ENCODE measurements at regions not wholly inside any gene's neighbourhood (a gene's known extent, or its start where the extent isn't known, plus 50 kb on each side); places are given as distances from the start of the nearest gene placed in this dataset.

GRCh38 chr10:78752708-78753107, 316.1 kb upstream of the ZMIZ1 start:
- Histone ChIP-seq H3K4me3 (ENCODE audit: low read depth in 1 of 3, low read length in 3 of 3) (no peak overlapping the region), H3K9me3 (ENCODE audit: control insufficient read depth in 2 of 2, insufficient read depth in 1 of 2, low read depth in 1 of 2, low read length in 1 of 2) (peaks cover 0 to 6% of the 10 kb centered on the region in 2 donors), H3K4me1 (ENCODE audit: control insufficient read depth in 3 of 3, insufficient read depth in 2 of 3, low read depth in 1 of 3, low read length in 2 of 3) (peaks cover 0 to 9% (median 0%) of the 10 kb centered on the region in 3 donors), H3K27ac (ENCODE audit: low read depth in 1 of 3, low read length in 2 of 3) (no peak overlapping the region), H3K36me3 (ENCODE audit: control insufficient read depth in 3 of 3, insufficient read depth in 2 of 3, low read depth in 1 of 3, low read length in 3 of 3) (no peaks in the 10 kb centered on the region), H3K27me3 (ENCODE audit: control insufficient read depth in 3 of 3, insufficient read depth in 3 of 3, low read length in 3 of 3) (no peaks in the 10 kb centered on the region)
- DNase-seq, result no peak
- 73 to 83% (median 82%) methylated on average over 4 of the region's 4 CpGs for WGBS, 3 donors
- no peak for FAIRE-seq

- H3K4me1 ChIP-seq (ENCODE audit: control insufficient read depth in 3 of 3, insufficient read depth in 2 of 3, low read depth in 1 of 3, low read length in 2 of 3), result peaks cover 0 to 6% (median 0%) of the 10 kb centered on the region in 3 donors
- H3K27me3 ChIP-seq (ENCODE audit: control insufficient read depth in 3 of 3, insufficient read depth in 3 of 3, low read length in 3 of 3), result no peaks in the 10 kb centered on the region
- no peak for DNase-seq
- H3K4me3 ChIP-seq (ENCODE audit: low read depth in 1 of 3, low read length in 3 of 3), result no peak overlapping the region
- H3K9me3 ChIP-seq (ENCODE audit: control insufficient read depth in 2 of 2, insufficient read depth in 1 of 2, low read depth in 1 of 2, low read length in 1 of 2), result peaks cover 0 to 3% of the 10 kb centered on the region in 2 donors
- WGBS, 3 donors, result 46 to 51% (median 50%) methylated on average over 11 of the region's 11 CpGs
- FAIRE-seq, result no peak
- no peaks in the 10 kb centered on the region for H3K36me3 ChIP-seq (ENCODE audit: control insufficient read depth in 3 of 3, insufficient read depth in 2 of 3, low read depth in 1 of 3, low read length in 3 of 3)
- no peak overlapping the region for H3K27ac ChIP-seq (ENCODE audit: low read depth in 1 of 3, low read length in 2 of 3)
Observed at GRCh38 chr10:78754269-78755062, 314.3 kb upstream of the ZMIZ1 start.

GRCh38 chr10:78755063-78755701, 313.6 kb upstream of the ZMIZ1 start:
- H3K9me3 ChIP-seq (ENCODE audit: control insufficient read depth in 2 of 2, insufficient read depth in 1 of 2, low read depth in 1 of 2, low read length in 1 of 2), result no peaks in the 10 kb centered on the region
- H3K4me3 ChIP-seq (ENCODE audit: low read depth in 1 of 3, low read length in 3 of 3), result no peak overlapping the region

GRCh38 chr10:78755877-78756455, 312.8 kb upstream of the ZMIZ1 start:
- H3K4me1 ChIP-seq (ENCODE audit: control insufficient read depth in 3 of 3, insufficient read depth in 2 of 3, low read depth in 1 of 3, low read length in 2 of 3), result peaks cover 0 to 6% (median 0%) of the 10 kb centered on the region in 3 donors
- H3K36me3 ChIP-seq (ENCODE audit: control insufficient read depth in 3 of 3, insufficient read depth in 2 of 3, low read depth in 1 of 3, low read length in 3 of 3), result no peaks in the 10 kb centered on the region
- peak overlapping the region in 1 of 3 donors; percentile 12 for H3K27ac ChIP-seq (ENCODE audit: low read depth in 1 of 3, low read length in 2 of 3)
- no peaks in the 10 kb centered on the region for H3K9me3 ChIP-seq (ENCODE audit: control insufficient read depth in 2 of 2, insufficient read depth in 1 of 2, low read depth in 1 of 2, low read length in 1 of 2)
- no peak for DNase-seq
- FAIRE-seq, result no peak
- no peaks in the 10 kb centered on the region for H3K27me3 ChIP-seq (ENCODE audit: control insufficient read depth in 3 of 3, insufficient read depth in 3 of 3, low read length in 3 of 3)
- 57 to 70% (median 69%) methylated on average over 3 of the region's 3 CpGs for WGBS, 3 donors
- no peak overlapping the region for H3K4me3 ChIP-seq (ENCODE audit: low read depth in 1 of 3, low read length in 3 of 3)

More at GRCh38 chr10:78755063-78755701, 313.6 kb upstream of the ZMIZ1 start:
- Histone ChIP-seq H3K36me3 (ENCODE audit: control insufficient read depth in 3 of 3, insufficient read depth in 2 of 3, low read depth in 1 of 3, low read length in 3 of 3) (no peaks in the 10 kb centered on the region), H3K27ac (ENCODE audit: low read depth in 1 of 3, low read length in 2 of 3) (peak overlapping the region in 1 of 3 donors; percentile 26), H3K4me1 (ENCODE audit: control insufficient read depth in 3 of 3, insufficient read depth in 2 of 3, low read depth in 1 of 3, low read length in 2 of 3) (peaks cover 0 to 6% (median 0%) of the 10 kb centered on the region in 3 donors), H3K27me3 (ENCODE audit: control insufficient read depth in 3 of 3, insufficient read depth in 3 of 3, low read length in 3 of 3) (no peaks in the 10 kb centered on the region)
- FAIRE-seq (no peak), DNase-seq (no peak)
- WGBS, 3 donors, result 74 to 79% (median 75%) methylated on average over 12 of the region's 12 CpGs

GRCh38 chr10:78756604-78757343, 312.0 kb upstream of the ZMIZ1 start:
- Histone ChIP-seq H3K27me3 (ENCODE audit: control insufficient read depth in 3 of 3, insufficient read depth in 3 of 3, low read length in 3 of 3) (no peaks in the 10 kb centered on the region), H3K36me3 (ENCODE audit: control insufficient read depth in 3 of 3, insufficient read depth in 2 of 3, low read depth in 1 of 3, low read length in 3 of 3) (no peaks in the 10 kb centered on the region), H3K4me3 (ENCODE audit: low read depth in 1 of 3, low read length in 3 of 3) (no peak overlapping the region), H3K27ac (ENCODE audit: low read depth in 1 of 3, low read length in 2 of 3) (no peak overlapping the region), H3K4me1 (ENCODE audit: control insufficient read depth in 3 of 3, insufficient read depth in 2 of 3, low read depth in 1 of 3, low read length in 2 of 3) (peaks cover 0 to 6% (median 0%) of the 10 kb centered on the region in 3 donors), H3K9me3 (ENCODE audit: control insufficient read depth in 2 of 2, insufficient read depth in 1 of 2, low read depth in 1 of 2, low read length in 1 of 2) (no peaks in the 10 kb centered on the region)
- DNase-seq (peak in 1 of 2 donors; percentile 46), FAIRE-seq (no peak)
- 52 to 56% (median 54%) methylated on average over 18 of the region's 18 CpGs for WGBS, 3 donors

GRCh38 chr10:78757344-78757925, 311.3 kb upstream of the ZMIZ1 start:
- 72 to 81% (median 77%) methylated on average over 16 of the region's 16 CpGs for WGBS, 3 donors
- DNase-seq (no peak), FAIRE-seq (no peak)
- no peaks in the 10 kb centered on the region for H3K36me3 ChIP-seq (ENCODE audit: control insufficient read depth in 3 of 3, insufficient read depth in 2 of 3, low read depth in 1 of 3, low read length in 3 of 3)
- no peak overlapping the region for H3K27ac ChIP-seq (ENCODE audit: low read depth in 1 of 3, low read length in 2 of 3)
- no peak overlapping the region for H3K4me3 ChIP-seq (ENCODE audit: low read depth in 1 of 3, low read length in 3 of 3)
- no peaks in the 10 kb centered on the region for H3K9me3 ChIP-seq (ENCODE audit: control insufficient read depth in 2 of 2, insufficient read depth in 1 of 2, low read depth in 1 of 2, low read length in 1 of 2)
- peaks cover 0 to 6% (median 0%) of the 10 kb centered on the region in 3 donors for H3K4me1 ChIP-seq (ENCODE audit: control insufficient read depth in 3 of 3, insufficient read depth in 2 of 3, low read depth in 1 of 3, low read length in 2 of 3)
- no peaks in the 10 kb centered on the region for H3K27me3 ChIP-seq (ENCODE audit: control insufficient read depth in 3 of 3, insufficient read depth in 3 of 3, low read length in 3 of 3)

GRCh38 chr10:78758176-78758575, 310.6 kb upstream of the ZMIZ1 start:
- FAIRE-seq (no peak), DNase-seq (no peak)
- H3K27me3 ChIP-seq (ENCODE audit: control insufficient read depth in 3 of 3, insufficient read depth in 3 of 3, low read length in 3 of 3), result no peaks in the 10 kb centered on the region
- no peak overlapping the region for H3K4me3 ChIP-seq (ENCODE audit: low read depth in 1 of 3, low read length in 3 of 3)
- no peaks in the 10 kb centered on the region for H3K36me3 ChIP-seq (ENCODE audit: control insufficient read depth in 3 of 3, insufficient read depth in 2 of 3, low read depth in 1 of 3, low read length in 3 of 3)
- H3K4me1 ChIP-seq (ENCODE audit: control insufficient read depth in 3 of 3, insufficient read depth in 2 of 3, low read depth in 1 of 3, low read length in 2 of 3), result peaks cover 0 to 6% (median 0%) of the 10 kb centered on the region in 3 donors
- H3K9me3 ChIP-seq (ENCODE audit: control insufficient read depth in 2 of 2, insufficient read depth in 1 of 2, low read depth in 1 of 2, low read length in 1 of 2), result no peaks in the 10 kb centered on the region
- no peak overlapping the region for H3K27ac ChIP-seq (ENCODE audit: low read depth in 1 of 3, low read length in 2 of 3)
- 80 to 95% (median 91%) methylated on average over 6 of the region's 6 CpGs for WGBS, 3 donors
